ENCODE measurements at regions not wholly inside any gene's neighbourhood (a gene's known extent, or its start where the extent isn't known, plus 50 kb on each side); places are given as distances from the start of the nearest gene placed in this dataset.

DNA sequence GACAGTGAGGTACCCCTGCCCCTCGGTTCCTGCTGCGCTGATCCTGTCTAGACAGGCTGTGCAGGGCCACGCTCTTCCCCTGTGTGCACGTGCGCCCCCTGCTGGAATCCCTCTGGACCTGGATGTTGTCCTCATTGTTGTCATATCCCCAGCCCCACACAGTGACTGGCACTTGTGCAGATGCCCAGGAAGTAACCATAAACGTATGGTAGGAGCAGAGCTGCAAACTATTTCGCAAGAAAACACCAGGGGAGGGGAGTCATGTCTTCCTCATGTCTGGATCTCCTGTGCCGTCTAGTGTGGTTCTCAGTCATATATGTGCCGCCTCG is 114.7 kb downstream of the CRYBB2 start (continued):
- TF ChIP-seq, protein P1, sequence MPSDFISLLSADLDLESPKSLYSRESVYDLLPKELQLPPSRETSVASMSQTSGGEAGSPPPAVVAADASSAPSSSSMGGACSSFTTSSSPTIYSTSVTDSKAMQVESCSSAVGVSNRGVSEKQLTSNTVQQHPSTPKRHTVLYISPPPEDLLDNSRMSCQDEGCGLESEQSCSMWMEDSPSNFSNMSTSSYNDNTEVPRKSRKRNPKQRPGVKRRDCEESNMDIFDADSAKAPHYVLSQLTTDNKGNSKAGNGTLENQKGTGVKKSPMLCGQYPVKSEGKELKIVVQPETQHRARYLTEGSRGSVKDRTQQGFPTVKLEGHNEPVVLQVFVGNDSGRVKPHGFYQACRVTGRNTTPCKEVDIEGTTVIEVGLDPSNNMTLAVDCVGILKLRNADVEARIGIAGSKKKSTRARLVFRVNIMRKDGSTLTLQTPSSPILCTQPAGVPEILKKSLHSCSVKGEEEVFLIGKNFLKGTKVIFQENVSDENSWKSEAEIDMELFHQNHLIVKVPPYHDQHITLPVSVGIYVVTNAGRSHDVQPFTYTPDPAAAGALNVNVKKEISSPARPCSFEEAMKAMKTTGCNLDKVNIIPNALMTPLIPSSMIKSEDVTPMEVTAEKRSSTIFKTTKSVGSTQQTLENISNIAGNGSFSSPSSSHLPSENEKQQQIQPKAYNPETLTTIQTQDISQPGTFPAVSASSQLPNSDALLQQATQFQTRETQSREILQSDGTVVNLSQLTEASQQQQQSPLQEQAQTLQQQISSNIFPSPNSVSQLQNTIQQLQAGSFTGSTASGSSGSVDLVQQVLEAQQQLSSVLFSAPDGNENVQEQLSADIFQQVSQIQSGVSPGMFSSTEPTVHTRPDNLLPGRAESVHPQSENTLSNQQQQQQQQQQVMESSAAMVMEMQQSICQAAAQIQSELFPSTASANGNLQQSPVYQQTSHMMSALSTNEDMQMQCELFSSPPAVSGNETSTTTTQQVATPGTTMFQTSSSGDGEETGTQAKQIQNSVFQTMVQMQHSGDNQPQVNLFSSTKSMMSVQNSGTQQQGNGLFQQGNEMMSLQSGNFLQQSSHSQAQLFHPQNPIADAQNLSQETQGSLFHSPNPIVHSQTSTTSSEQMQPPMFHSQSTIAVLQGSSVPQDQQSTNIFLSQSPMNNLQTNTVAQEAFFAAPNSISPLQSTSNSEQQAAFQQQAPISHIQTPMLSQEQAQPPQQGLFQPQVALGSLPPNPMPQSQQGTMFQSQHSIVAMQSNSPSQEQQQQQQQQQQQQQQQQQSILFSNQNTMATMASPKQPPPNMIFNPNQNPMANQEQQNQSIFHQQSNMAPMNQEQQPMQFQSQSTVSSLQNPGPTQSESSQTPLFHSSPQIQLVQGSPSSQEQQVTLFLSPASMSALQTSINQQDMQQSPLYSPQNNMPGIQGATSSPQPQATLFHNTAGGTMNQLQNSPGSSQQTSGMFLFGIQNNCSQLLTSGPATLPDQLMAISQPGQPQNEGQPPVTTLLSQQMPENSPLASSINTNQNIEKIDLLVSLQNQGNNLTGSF (CRISPR knock-in tag; IDR thresholded peaks at IDR 0.05) = no peak
- TF ChIP-seq KDM5A (IDR thresholded peaks at IDR 0.05; ENCODE audit: borderline replicate concordance, low read length) = no peak
- no peak for TF ChIP-seq ARHGAP35 (CRISPR knock-in tag; IDR thresholded peaks at IDR 0.05; ENCODE audit: borderline replicate concordance)
- TF ChIP-seq, protein P2, sequence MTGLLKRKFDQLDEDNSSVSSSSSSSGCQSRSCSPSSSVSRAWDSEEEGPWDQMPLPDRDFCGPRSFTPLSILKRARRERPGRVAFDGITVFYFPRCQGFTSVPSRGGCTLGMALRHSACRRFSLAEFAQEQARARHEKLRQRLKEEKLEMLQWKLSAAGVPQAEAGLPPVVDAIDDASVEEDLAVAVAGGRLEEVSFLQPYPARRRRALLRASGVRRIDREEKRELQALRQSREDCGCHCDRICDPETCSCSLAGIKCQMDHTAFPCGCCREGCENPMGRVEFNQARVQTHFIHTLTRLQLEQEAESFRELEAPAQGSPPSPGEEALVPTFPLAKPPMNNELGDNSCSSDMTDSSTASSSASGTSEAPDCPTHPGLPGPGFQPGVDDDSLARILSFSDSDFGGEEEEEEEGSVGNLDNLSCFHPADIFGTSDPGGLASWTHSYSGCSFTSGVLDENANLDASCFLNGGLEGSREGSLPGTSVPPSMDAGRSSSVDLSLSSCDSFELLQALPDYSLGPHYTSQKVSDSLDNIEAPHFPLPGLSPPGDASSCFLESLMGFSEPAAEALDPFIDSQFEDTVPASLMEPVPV (CRISPR knock-in tag; IDR thresholded peaks at IDR 0.05) = no peak
- no peak for TF ChIP-seq ZBTB7B (CRISPR knock-in tag; IDR thresholded peaks at IDR 0.05)
- no peak for TF ChIP-seq CENPX (CRISPR knock-in tag; IDR thresholded peaks at IDR 0.05)
- no peak for TF ChIP-seq HOXA5 (CRISPR knock-in tag; IDR thresholded peaks at IDR 0.05)
- TF ChIP-seq, protein P3, sequence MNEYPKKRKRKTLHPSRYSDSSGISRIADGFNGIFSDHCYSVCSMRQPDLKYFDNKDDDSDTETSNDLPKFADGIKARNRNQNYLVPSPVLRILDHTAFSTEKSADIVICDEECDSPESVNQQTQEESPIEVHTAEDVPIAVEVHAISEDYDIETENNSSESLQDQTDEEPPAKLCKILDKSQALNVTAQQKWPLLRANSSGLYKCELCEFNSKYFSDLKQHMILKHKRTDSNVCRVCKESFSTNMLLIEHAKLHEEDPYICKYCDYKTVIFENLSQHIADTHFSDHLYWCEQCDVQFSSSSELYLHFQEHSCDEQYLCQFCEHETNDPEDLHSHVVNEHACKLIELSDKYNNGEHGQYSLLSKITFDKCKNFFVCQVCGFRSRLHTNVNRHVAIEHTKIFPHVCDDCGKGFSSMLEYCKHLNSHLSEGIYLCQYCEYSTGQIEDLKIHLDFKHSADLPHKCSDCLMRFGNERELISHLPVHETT (CRISPR knock-in tag; conservative IDR thresholded peaks at IDR 0.05) = no peak
- TF ChIP-seq HES4 (CRISPR knock-in tag; IDR thresholded peaks at IDR 0.05; ENCODE audit: borderline replicate concordance) = no peak
- TF ChIP-seq, protein P4, sequence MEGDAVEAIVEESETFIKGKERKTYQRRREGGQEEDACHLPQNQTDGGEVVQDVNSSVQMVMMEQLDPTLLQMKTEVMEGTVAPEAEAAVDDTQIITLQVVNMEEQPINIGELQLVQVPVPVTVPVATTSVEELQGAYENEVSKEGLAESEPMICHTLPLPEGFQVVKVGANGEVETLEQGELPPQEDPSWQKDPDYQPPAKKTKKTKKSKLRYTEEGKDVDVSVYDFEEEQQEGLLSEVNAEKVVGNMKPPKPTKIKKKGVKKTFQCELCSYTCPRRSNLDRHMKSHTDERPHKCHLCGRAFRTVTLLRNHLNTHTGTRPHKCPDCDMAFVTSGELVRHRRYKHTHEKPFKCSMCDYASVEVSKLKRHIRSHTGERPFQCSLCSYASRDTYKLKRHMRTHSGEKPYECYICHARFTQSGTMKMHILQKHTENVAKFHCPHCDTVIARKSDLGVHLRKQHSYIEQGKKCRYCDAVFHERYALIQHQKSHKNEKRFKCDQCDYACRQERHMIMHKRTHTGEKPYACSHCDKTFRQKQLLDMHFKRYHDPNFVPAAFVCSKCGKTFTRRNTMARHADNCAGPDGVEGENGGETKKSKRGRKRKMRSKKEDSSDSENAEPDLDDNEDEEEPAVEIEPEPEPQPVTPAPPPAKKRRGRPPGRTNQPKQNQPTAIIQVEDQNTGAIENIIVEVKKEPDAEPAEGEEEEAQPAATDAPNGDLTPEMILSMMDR (CRISPR knock-in tag; IDR thresholded peaks at IDR 0.05) = peak; percentile 88
- peak; percentile 28; the same call in 1 of the 2 replicates for TF ChIP-seq CEBPB (IDR thresholded peaks at IDR 0.05; ENCODE audit: borderline replicate concordance, low read depth, low read length)
- TF ChIP-seq SMC3 (IDR thresholded peaks at IDR 0.05; ENCODE audit: low read length) = peak; percentile 50; the same call in 1 of the 2 replicates
- no peak for TF ChIP-seq HDAC2 (CRISPR knock-in tag; IDR thresholded peaks at IDR 0.05)
- no peak for TF ChIP-seq SETDB1 (CRISPR knock-in tag; IDR thresholded peaks at IDR 0.05; ENCODE audit: borderline replicate concordance)
- TF ChIP-seq, protein P5, sequence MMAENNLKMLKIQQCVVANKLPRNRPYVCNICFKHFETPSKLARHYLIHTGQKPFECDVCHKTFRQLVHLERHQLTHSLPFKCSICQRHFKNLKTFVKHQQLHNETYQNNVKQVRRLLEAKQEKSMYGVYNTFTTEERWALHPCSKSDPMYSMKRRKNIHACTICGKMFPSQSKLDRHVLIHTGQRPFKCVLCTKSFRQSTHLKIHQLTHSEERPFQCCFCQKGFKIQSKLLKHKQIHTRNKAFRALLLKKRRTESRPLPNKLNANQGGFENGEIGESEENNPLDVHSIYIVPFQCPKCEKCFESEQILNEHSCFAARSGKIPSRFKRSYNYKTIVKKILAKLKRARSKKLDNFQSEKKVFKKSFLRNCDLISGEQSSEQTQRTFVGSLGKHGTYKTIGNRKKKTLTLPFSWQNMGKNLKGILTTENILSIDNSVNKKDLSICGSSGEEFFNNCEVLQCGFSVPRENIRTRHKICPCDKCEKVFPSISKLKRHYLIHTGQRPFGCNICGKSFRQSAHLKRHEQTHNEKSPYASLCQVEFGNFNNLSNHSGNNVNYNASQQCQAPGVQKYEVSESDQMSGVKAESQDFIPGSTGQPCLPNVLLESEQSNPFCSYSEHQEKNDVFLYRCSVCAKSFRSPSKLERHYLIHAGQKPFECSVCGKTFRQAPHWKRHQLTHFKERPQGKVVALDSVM (CRISPR knock-in tag; IDR thresholded peaks at IDR 0.05) = no peak
- no peak for TF ChIP-seq ZNF354B (CRISPR knock-in tag; IDR thresholded peaks at IDR 0.05)
- no peak for TF ChIP-seq DNMT1 (CRISPR knock-in tag; IDR thresholded peaks at IDR 0.05)
- TF ChIP-seq, protein P6, sequence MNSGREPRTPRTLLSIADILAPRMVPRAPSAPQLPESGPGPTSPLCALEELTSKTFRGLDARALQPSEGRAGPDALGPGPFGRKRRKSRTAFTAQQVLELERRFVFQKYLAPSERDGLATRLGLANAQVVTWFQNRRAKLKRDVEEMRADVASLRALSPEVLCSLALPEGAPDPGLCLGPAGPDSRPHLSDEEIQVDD (CRISPR knock-in tag; IDR thresholded peaks at IDR 0.05; ENCODE audit: borderline replicate concordance) = no peak

All from HepG2 (cell line).